Adipocyte (in vitro differentiated cells): ENCODE measurements at regions not wholly inside any gene's neighbourhood (a gene's known extent, or its start where the extent isn't known, plus 50 kb on each side); places are given as distances from the start of the nearest gene placed in this dataset.

ENCODE experiments used
- DNase-seq: peaks from one replicate; pipeline ENCODE4 v3.0.0-alpha.2; 2015; ENCODE audit warnings: low read depth
- H3K27me3 ChIP-seq: replicated peaks from 2 replicates; pipeline ENCODE4 v1.7.0; 2013; ENCODE audit warnings: mild to moderate bottlenecking, low read length, moderate library complexity; ENCODE audit not compliant: control insufficient read depth, insufficient read depth
- H3K36me3 ChIP-seq: 2 replicates; pipeline ENCODE4 v1.7.0; 2013; ENCODE audit warnings: low read length, mild to moderate bottlenecking, moderate library complexity; ENCODE audit not compliant: control insufficient read depth, insufficient read depth, severe bottlenecking
- H3K4me1 ChIP-seq: 2 replicates; pipeline ENCODE4 v1.7.0; 2013; ENCODE audit warnings: mild to moderate bottlenecking, low read length, moderate library complexity; ENCODE audit not compliant: control insufficient read depth, insufficient read depth
- H3K4me3 ChIP-seq: 2 replicates; pipeline ENCODE4 v1.7.0; 2013; ENCODE audit warnings: mild to moderate bottlenecking, low read length, moderate library complexity
- H3K9ac ChIP-seq: 2 replicates; pipeline ENCODE4 v1.7.0; 2013; ENCODE audit warnings: mild to moderate bottlenecking, low read length, moderate library complexity
- H3K9me3 ChIP-seq: 2 replicates; pipeline ENCODE4 v1.7.0; 2013; ENCODE audit warnings: mild to moderate bottlenecking, low read length, moderate library complexity; ENCODE audit not compliant: control insufficient read depth

GRCh38 chr5:103938146-103938695, 375.6 kb upstream of the NUDT12 start:
- Histone ChIP-seq H3K4me1 (no peaks in the 10 kb centered on the region), H3K27me3 (no peaks in the 10 kb centered on the region), H3K36me3 (no peaks in the 10 kb centered on the region), H3K4me3 (no peak overlapping the region), H3K9ac (no peak overlapping the region), H3K9me3 (no peaks in the 10 kb centered on the region)
- no peak for DNase-seq

- no peaks in the 10 kb centered on the region for H3K9me3 ChIP-seq
- no peaks in the 10 kb centered on the region for H3K36me3 ChIP-seq
- H3K27me3 ChIP-seq: peaks cover 1% of the 10 kb centered on the region
- no peak overlapping the region for H3K4me3 ChIP-seq
- no peak overlapping the region for H3K9ac ChIP-seq
- peak; percentile 23 for DNase-seq
- H3K4me1 ChIP-seq: no peaks in the 10 kb centered on the region
Observed at GRCh38 chr5:103929338-103930013, 366.9 kb upstream of the NUDT12 start.

- Histone ChIP-seq H3K4me1 (no peaks in the 10 kb centered on the region), H3K9me3 (no peaks in the 10 kb centered on the region), H3K27me3 (peaks cover 4% of the 10 kb centered on the region), H3K9ac (no peak overlapping the region), H3K36me3 (no peaks in the 10 kb centered on the region), H3K4me3 (no peak overlapping the region)
- peak; percentile 37 for DNase-seq
Observed at GRCh38 chr5:103927739-103928138, 365.1 kb upstream of the NUDT12 start.

- H3K36me3 ChIP-seq: no peaks in the 10 kb centered on the region
- H3K9ac ChIP-seq: no peak overlapping the region
- DNase-seq: no peak
Observed at GRCh38 chr5:103923616-103924168, 361.1 kb upstream of the NUDT12 start.

GRCh38 chr5:103919506-103919905, 356.9 kb upstream of the NUDT12 start:
- Histone ChIP-seq H3K4me3 (no peak overlapping the region), H3K9me3 (no peaks in the 10 kb centered on the region), H3K36me3 (no peaks in the 10 kb centered on the region), H3K4me1 (peaks cover 14% of the 10 kb centered on the region), H3K27me3 (peaks cover 3% of the 10 kb centered on the region), H3K9ac (no peak overlapping the region)
- DNase-seq: peak; percentile 44

More at GRCh38 chr5:103923616-103924168, 361.1 kb upstream of the NUDT12 start:
- H3K4me1 ChIP-seq: peaks cover 5% of the 10 kb centered on the region
- H3K27me3 ChIP-seq: peaks cover 4% of the 10 kb centered on the region
- no peak overlapping the region for H3K4me3 ChIP-seq
- H3K9me3 ChIP-seq: no peaks in the 10 kb centered on the region

- no peaks in the 10 kb centered on the region for H3K9me3 ChIP-seq
- H3K4me3 ChIP-seq: no peak overlapping the region
- DNase-seq: peak; percentile 86
- H3K36me3 ChIP-seq: no peaks in the 10 kb centered on the region
- H3K4me1 ChIP-seq: peaks cover 14% of the 10 kb centered on the region
- H3K27me3 ChIP-seq: no peaks in the 10 kb centered on the region
- H3K9ac ChIP-seq: no peak overlapping the region
Observed at GRCh38 chr5:103918668-103919367, 356.2 kb upstream of the NUDT12 start.

GRCh38 chr5:103915081-103915480, 352.5 kb upstream of the NUDT12 start:
- Histone ChIP-seq H3K9me3 (no peaks in the 10 kb centered on the region), H3K9ac (no peak overlapping the region), H3K4me3 (no peak overlapping the region), H3K36me3 (no peaks in the 10 kb centered on the region), H3K4me1 (peaks cover 14% of the 10 kb centered on the region), H3K27me3 (no peaks in the 10 kb centered on the region)
- peak; percentile 20 for DNase-seq

- Histone ChIP-seq H3K36me3 (no peaks in the 10 kb centered on the region), H3K9me3 (no peaks in the 10 kb centered on the region), H3K4me3 (no peak overlapping the region), H3K4me1 (peaks cover 5% of the 10 kb centered on the region), H3K9ac (no peak overlapping the region), H3K27me3 (no peaks in the 10 kb centered on the region)
- no peak for DNase-seq
Observed at GRCh38 chr5:103910786-103911185, 348.2 kb upstream of the NUDT12 start.

GRCh38 chr5:103910011-103910410, 347.4 kb upstream of the NUDT12 start:
- H3K9ac ChIP-seq: no peak overlapping the region
- peaks cover 3% of the 10 kb centered on the region for H3K4me1 ChIP-seq
- H3K9me3 ChIP-seq: no peaks in the 10 kb centered on the region
- DNase-seq: peak; percentile 24
- no peaks in the 10 kb centered on the region for H3K36me3 ChIP-seq
- H3K4me3 ChIP-seq: no peak overlapping the region
- no peaks in the 10 kb centered on the region for H3K27me3 ChIP-seq

GRCh38 chr5:103909391-103909790, 346.8 kb upstream of the NUDT12 start:
- DNase-seq: no peak
- no peaks in the 10 kb centered on the region for H3K27me3 ChIP-seq
- H3K9ac ChIP-seq: no peak overlapping the region
- H3K4me1 ChIP-seq: no peaks in the 10 kb centered on the region
- no peak overlapping the region for H3K4me3 ChIP-seq
- no peaks in the 10 kb centered on the region for H3K9me3 ChIP-seq
- H3K36me3 ChIP-seq: no peaks in the 10 kb centered on the region

GRCh38 chr5:103908336-103909080, 345.9 kb upstream of the NUDT12 start:
- Histone ChIP-seq H3K27me3 (no peaks in the 10 kb centered on the region), H3K9ac (no peak overlapping the region), H3K36me3 (no peaks in the 10 kb centered on the region), H3K4me1 (no peaks in the 10 kb centered on the region), H3K9me3 (no peaks in the 10 kb centered on the region), H3K4me3 (no peak overlapping the region)
- no peak for DNase-seq
